Right kidney (tissue), 1 donor: ENCODE measurements at regions not wholly inside any gene's neighbourhood (a gene's known extent, or its start where the extent isn't known, plus 50 kb on each side); places are given as distances from the start of the nearest gene placed in this dataset.
"Not testable (repeated sequence)": the region's sequence is repeated elsewhere in the genome, so short reads cannot be mapped to it uniquely, and the experiment has no call there.

ENCODE experiments used
- DNase-seq: peaks from one replicate; pipeline ENCODE4 v3.0.0-alpha.2; 2016

DNA sequence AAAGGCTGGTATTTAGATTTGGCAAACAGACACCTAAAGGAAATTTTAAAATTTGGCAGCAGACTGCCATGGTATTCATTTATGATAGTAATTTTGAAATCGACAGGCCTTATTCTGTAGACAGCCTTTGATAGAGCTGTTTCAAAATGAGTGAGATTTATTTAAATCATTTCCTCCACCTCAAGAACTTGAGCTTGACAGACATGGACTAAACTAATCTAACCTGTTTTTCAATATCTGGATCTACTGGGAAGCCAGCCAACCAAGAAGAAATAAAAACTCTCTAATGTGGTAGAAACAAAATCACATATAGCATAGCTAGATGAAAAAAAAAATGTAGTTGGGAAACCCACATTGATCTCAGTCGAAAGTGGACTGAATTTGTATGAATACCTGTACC lies 56.9 kb upstream of the RASA1 start:
- DNase-seq: no peak

GRCh38 chr5:87211676-87212075 lies 56.0 kb upstream of the RASA1 start:
- DNase-seq: no peak

- not testable (repeated sequence) for DNase-seq
Observed at GRCh38 chr5:87212183-87212582, 55.5 kb upstream of the RASA1 start.

DNA sequence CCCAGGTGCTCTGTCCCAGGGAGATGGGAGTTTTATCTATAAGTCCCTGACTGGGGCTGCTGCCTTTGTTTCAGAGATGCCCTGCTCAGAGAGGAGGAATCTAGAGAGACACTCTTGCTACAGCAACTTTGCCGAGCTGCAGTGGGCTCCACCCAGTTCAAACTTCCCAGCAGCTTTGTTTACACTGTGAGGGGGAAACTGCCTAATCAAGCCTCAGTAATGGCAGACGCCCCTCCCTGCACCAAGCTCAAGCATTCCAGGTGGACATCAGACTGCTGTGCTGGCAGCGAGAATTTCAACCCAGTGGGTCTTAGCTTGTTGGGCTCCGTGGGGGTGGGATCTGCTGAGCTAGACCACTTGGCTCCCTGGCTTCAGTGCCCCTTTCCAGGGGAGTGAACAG lies 50.2 kb upstream of the RASA1 start:
- DNase-seq: not testable (repeated sequence)
